Adrenal gland (tissue), 5 donors: ENCODE measurements at regions not wholly inside any gene's neighbourhood (a gene's known extent, or its start where the extent isn't known, plus 50 kb on each side); places are given as distances from the start of the nearest gene placed in this dataset.

Experiments used
- CTCF ChIP-seq, 6 experiments: fragments of 450-650 bp in 4 of 6; fragments of 200-600 bp in 2 of 6; sonication (generic) in 1 of 6; IDR thresholded peaks; 1 replicate in 5 of 6; 2 replicates in 1 of 6; pipeline versions ENCODE4 v1.5.1 to v1.8.0; 2016 to 2021; ENCODE audit warnings: antibody characterized with exemption in 6 of 6, mild to moderate bottlenecking in 2 of 6, moderate library complexity in 1 of 6
- POLR2A ChIP-seq, 2 donors: fragments of 450-650 bp; IDR thresholded peaks; one replicate each; pipeline ENCODE4 v1.6.1; 2017; ENCODE audit warnings: antibody characterized with exemption in 2 of 2, mild to moderate bottlenecking in 2 of 2, moderate library complexity in 1 of 2
- donor health status: DM: no; HTN: no; CAD: no.

- TF ChIP-seq CTCF (IDR thresholded peaks at IDR 0.05), result no peak
- no peak for TF ChIP-seq POLR2A (IDR thresholded peaks at IDR 0.05)
Measured at GRCh38 chr21:32842146-32842545, 70.6 kb upstream of the PAXBP1 start.
